ENCODE measurements at regions not wholly inside any gene's neighbourhood (a gene's known extent, or its start where the extent isn't known, plus 50 kb on each side); places are given as distances from the start of the nearest gene placed in this dataset.

GRCh38 chr3:116618138-116618537, 91.4 kb upstream of the TUSC7 start:
- no peak for TF ChIP-seq ZNF780A (CRISPR knock-in tag; IDR thresholded peaks at IDR 0.05)
- TF ChIP-seq ATF2 (CRISPR knock-in tag; IDR thresholded peaks at IDR 0.05), result no peak
- no peak for TF ChIP-seq CREB1 (IDR thresholded peaks at IDR 0.05)
- TF ChIP-seq CREB1 (CRISPR knock-in tag; IDR thresholded peaks at IDR 0.05), result no peak
- no peak for TF ChIP-seq CTCF (CRISPR knock-in tag; IDR thresholded peaks at IDR 0.05)
- TF ChIP-seq, protein P1, sequence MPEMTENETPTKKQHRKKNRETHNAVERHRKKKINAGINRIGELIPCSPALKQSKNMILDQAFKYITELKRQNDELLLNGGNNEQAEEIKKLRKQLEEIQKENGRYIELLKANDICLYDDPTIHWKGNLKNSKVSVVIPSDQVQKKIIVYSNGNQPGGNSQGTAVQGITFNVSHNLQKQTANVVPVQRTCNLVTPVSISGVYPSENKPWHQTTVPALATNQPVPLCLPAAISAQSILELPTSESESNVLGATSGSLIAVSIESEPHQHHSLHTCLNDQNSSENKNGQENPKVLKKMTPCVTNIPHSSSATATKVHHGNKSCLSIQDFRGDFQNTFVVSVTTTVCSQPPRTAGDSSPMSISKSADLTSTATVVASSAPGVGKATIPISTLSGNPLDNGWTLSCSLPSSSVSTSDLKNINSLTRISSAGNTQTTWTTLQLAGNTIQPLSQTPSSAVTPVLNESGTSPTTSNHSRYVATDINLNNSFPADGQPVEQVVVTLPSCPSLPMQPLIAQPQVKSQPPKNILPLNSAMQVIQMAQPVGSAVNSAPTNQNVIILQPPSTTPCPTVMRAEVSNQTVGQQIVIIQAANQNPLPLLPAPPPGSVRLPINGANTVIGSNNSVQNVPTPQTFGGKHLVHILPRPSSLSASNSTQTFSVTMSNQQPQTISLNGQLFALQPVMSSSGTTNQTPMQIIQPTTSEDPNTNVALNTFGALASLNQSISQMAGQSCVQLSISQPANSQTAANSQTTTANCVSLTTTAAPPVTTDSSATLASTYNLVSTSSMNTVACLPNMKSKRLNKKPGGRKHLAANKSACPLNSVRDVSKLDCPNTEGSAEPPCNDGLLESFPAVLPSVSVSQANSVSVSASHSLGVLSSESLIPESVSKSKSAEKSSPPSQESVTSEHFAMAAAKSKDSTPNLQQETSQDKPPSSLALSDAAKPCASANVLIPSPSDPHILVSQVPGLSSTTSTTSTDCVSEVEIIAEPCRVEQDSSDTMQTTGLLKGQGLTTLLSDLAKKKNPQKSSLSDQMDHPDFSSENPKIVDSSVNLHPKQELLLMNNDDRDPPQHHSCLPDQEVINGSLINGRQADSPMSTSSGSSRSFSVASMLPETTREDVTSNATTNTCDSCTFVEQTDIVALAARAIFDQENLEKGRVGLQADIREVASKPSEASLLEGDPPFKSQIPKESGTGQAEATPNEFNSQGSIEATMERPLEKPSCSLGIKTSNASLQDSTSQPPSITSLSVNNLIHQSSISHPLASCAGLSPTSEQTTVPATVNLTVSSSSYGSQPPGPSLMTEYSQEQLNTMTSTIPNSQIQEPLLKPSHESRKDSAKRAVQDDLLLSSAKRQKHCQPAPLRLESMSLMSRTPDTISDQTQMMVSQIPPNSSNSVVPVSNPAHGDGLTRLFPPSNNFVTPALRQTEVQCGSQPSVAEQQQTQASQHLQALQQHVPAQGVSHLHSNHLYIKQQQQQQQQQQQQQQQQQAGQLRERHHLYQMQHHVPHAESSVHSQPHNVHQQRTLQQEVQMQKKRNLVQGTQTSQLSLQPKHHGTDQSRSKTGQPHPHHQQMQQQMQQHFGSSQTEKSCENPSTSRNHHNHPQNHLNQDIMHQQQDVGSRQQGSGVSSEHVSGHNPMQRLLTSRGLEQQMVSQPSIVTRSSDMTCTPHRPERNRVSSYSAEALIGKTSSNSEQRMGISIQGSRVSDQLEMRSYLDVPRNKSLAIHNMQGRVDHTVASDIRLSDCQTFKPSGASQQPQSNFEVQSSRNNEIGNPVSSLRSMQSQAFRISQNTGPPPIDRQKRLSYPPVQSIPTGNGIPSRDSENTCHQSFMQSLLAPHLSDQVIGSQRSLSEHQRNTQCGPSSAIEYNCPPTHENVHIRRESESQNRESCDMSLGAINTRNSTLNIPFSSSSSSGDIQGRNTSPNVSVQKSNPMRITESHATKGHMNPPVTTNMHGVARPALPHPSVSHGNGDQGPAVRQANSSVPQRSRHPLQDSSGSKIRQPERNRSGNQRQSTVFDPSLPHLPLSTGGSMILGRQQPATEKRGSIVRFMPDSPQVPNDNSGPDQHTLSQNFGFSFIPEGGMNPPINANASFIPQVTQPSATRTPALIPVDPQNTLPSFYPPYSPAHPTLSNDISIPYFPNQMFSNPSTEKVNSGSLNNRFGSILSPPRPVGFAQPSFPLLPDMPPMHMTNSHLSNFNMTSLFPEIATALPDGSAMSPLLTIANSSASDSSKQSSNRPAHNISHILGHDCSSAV (CRISPR knock-in tag; IDR thresholded peaks at IDR 0.05; ENCODE audit: borderline replicate concordance), result no peak
- no peak for TF ChIP-seq CBFB (CRISPR knock-in tag; IDR thresholded peaks at IDR 0.05)
- TF ChIP-seq, protein P2, sequence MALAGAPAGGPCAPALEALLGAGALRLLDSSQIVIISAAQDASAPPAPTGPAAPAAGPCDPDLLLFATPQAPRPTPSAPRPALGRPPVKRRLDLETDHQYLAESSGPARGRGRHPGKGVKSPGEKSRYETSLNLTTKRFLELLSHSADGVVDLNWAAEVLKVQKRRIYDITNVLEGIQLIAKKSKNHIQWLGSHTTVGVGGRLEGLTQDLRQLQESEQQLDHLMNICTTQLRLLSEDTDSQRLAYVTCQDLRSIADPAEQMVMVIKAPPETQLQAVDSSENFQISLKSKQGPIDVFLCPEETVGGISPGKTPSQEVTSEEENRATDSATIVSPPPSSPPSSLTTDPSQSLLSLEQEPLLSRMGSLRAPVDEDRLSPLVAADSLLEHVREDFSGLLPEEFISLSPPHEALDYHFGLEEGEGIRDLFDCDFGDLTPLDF (CRISPR knock-in tag; IDR thresholded peaks at IDR 0.05), result no peak
- TF ChIP-seq, protein P3, sequence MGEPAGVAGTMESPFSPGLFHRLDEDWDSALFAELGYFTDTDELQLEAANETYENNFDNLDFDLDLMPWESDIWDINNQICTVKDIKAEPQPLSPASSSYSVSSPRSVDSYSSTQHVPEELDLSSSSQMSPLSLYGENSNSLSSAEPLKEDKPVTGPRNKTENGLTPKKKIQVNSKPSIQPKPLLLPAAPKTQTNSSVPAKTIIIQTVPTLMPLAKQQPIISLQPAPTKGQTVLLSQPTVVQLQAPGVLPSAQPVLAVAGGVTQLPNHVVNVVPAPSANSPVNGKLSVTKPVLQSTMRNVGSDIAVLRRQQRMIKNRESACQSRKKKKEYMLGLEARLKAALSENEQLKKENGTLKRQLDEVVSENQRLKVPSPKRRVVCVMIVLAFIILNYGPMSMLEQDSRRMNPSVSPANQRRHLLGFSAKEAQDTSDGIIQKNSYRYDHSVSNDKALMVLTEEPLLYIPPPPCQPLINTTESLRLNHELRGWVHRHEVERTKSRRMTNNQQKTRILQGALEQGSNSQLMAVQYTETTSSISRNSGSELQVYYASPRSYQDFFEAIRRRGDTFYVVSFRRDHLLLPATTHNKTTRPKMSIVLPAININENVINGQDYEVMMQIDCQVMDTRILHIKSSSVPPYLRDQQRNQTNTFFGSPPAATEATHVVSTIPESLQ (CRISPR knock-in tag; conservative IDR thresholded peaks at IDR 0.05), result no peak
- no peak for TF ChIP-seq BCL6 (CRISPR knock-in tag; IDR thresholded peaks at IDR 0.05)
- no peak for TF ChIP-seq TAF1 (CRISPR knock-in tag; IDR thresholded peaks at IDR 0.05)
